ENCODE measurements at regions not wholly inside any gene's neighbourhood (a gene's known extent, or its start where the extent isn't known, plus 50 kb on each side); places are given as distances from the start of the nearest gene placed in this dataset.

- intact Hi-C loops (cut with DNase I): no loop called here
- DNase-seq (ENCODE audit: missing footprints) (no peak), ATAC-seq (no peak)
Observed at GRCh38 chr12:125734137-125734536, 668.9 kb downstream of the AACS start.

GRCh38 chr12:125738211-125738610, 673.0 kb downstream of the AACS start:
- intact Hi-C loops (cut with DNase I): no loop called here
- ATAC-seq: no peak
- no peak for DNase-seq (ENCODE audit: missing footprints)

GRCh38 chr12:125742413-125742812, 677.2 kb downstream of the AACS start:
- DNase-seq (ENCODE audit: missing footprints): no peak
- no peak for ATAC-seq
- intact Hi-C loops (cut with DNase I): no loop called here

- ATAC-seq (no peak), DNase-seq (ENCODE audit: missing footprints) (no peak)
- intact Hi-C loops (cut with DNase I): no loop called here
Observed at GRCh38 chr12:125744201-125744600, 679.0 kb downstream of the AACS start.

- ATAC-seq (no peak), DNase-seq (ENCODE audit: missing footprints) (no peak)
- intact Hi-C loops (cut with DNase I): no loop called here
Observed at GRCh38 chr12:125755512-125755911, 690.3 kb downstream of the AACS start.

GRCh38 chr12:125766091-125766490, 700.9 kb downstream of the AACS start:
- DNase-seq (ENCODE audit: missing footprints) (no peak), ATAC-seq (no peak)
- intact Hi-C loops (cut with DNase I): no loop called here

GRCh38 chr12:125772403-125772802, 707.2 kb downstream of the AACS start:
- no peak for DNase-seq (ENCODE audit: missing footprints)
- ATAC-seq: no peak
- intact Hi-C loops (cut with DNase I): no loop called here

DNA sequence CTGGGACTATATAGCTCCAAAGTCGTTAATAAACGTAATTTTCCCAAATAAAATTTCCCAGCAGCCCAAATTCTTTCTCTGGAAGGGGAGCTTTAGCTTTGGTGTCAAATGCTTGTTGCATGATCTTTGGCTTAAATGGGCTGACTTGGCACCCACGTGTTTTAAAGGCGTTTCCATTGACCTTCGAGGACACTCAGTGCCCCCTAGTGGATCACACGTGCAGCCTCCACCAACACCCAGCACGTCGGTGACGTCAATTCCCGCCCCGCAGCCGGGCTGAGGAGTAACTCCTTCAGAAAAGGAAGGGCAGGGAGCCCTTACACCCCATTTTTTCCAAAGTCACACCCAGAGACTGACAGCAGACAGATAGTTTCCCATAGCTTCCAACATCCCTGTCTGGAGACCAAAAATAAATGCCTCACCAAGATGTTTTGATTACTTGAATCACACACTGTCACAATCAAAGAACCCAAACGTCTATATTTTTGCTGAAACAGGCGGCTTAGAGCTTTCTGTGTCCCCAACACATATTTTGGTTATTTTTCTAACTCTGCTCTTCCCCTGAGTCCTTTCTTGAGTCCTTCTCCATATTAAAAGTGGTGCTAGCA, 707.9 kb downstream of the AACS start:
- DNase-seq (ENCODE audit: missing footprints) (peak; percentile 63), ATAC-seq (no peak)
- intact Hi-C loops (cut with DNase I): no loop called here

DNA sequence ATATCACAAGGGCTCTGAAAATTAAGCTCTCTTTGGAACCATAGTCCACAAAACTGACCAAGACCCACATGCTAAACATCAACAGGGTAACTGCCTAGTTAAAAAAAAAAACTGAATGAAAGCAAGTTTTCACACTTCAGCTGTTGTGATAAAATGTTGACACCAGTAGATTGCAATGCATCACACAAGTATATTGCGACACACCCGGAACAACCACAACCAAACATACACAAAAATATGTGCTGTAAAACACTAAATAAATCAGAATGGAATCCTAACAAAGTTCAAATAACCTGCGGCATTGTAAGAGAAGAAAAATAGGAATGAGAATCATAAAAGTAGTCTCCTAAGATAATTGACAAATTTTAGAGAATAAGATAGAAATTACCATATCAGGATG, 710.3 kb downstream of the AACS start:
- no peak for DNase-seq (ENCODE audit: missing footprints)
- no peak for ATAC-seq
- intact Hi-C loops (cut with DNase I): no loop called here

DNA sequence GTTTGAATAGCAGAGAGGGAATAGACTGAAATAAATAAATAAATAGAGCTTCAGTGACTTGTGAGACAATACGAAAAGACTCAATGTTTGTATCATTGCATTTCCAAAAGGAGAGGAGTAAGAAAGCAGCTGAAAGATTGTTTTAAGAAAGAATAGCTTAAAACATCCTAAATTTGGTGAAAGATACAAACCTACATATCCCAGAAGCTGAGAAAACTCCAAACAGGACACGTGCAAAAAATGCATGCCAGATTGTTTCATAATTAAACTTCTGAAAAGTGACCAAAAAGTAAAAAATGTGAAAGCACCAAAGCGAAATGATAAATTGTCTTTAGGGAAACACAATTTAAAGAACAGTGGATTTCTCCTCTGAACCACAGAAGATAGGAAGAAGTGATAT, 711.0 kb downstream of the AACS start:
- no peak for ATAC-seq
- intact Hi-C loops (cut with DNase I): no loop called here
- no peak for DNase-seq (ENCODE audit: missing footprints)

- ATAC-seq (no peak), DNase-seq (ENCODE audit: missing footprints) (no peak)
- intact Hi-C loops (cut with DNase I): no loop called here
Observed at GRCh38 chr12:125786143-125786542, 720.9 kb downstream of the AACS start.

DNA sequence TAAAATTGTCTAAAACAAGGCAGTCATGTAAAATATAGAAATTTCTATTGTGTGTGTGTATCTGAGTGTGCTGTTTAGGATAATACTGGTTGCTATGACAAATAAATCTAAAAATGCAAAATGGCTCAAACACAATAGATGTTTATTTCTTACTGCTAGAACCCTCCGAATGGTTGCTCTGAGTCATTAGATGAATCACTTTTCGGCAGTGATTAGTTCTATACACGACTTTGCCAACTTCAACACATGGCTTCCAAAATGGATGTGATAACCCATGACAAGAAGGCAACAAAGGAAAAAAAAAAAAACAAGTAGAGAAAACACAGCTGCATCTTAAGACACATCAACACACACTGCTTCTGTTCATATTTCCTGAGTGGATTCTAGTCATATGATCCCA, 729.2 kb downstream of the AACS start:
- ATAC-seq (no peak), DNase-seq (ENCODE audit: missing footprints) (no peak)
- intact Hi-C loops (cut with DNase I): no loop called here

- DNase-seq (ENCODE audit: missing footprints) (no peak), ATAC-seq (no peak)
- intact Hi-C loops (cut with DNase I): no loop called here
Observed at GRCh38 chr12:125797421-125798175, 732.4 kb downstream of the AACS start.

GRCh38 chr12:125804660-125805059, 739.4 kb downstream of the AACS start:
- no peak for ATAC-seq
- intact Hi-C loops (cut with DNase I): no loop called here
- DNase-seq (ENCODE audit: missing footprints): no peak

- intact Hi-C loops (cut with DNase I): no loop called here
- no peak for DNase-seq (ENCODE audit: missing footprints)
Observed at GRCh38 chr12:125824276-125824675, 759.0 kb downstream of the AACS start.

DNA sequence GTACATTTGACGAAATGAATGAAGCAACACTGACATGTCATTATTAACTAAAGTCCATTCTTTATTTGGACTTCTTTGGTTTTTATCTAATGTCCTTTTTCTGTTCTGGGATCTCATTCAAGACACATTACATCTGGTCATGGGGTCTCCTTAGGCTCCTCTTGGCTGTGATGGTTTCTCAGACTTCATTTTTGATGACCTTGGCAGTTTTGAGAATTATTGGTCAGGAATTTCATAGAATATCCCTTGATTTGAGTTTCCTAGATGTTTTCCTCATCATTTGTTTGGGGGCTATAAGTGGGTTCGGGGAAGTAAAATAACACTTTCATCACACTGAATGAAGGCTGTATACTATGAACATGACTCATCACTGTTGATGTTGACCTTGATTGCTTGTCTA, 770.6 kb downstream of the AACS start:
- ATAC-seq: no peak
- no peak for DNase-seq (ENCODE audit: missing footprints)
- intact Hi-C loops (cut with DNase I): no loop called here

More at GRCh38 chr12:125824276-125824675, 759.0 kb downstream of the AACS start:
- ATAC-seq: no peak

- DNase-seq (ENCODE audit: missing footprints) (no peak), ATAC-seq (no peak)
- intact Hi-C loops (cut with DNase I): no loop called here
Observed at GRCh38 chr12:125836647-125837046, 771.4 kb downstream of the AACS start.

GRCh38 chr12:125841332-125841731, 776.1 kb downstream of the AACS start:
- no peak for ATAC-seq
- intact Hi-C loops (cut with DNase I): no loop called here

GRCh38 chr12:125852116-125852515, 786.9 kb downstream of the AACS start:
- intact Hi-C loops (cut with DNase I): no loop called here
- ATAC-seq: no peak
- no peak for DNase-seq (ENCODE audit: missing footprints)

More at GRCh38 chr12:125841332-125841731, 776.1 kb downstream of the AACS start:
- no peak for DNase-seq (ENCODE audit: missing footprints)

DNA sequence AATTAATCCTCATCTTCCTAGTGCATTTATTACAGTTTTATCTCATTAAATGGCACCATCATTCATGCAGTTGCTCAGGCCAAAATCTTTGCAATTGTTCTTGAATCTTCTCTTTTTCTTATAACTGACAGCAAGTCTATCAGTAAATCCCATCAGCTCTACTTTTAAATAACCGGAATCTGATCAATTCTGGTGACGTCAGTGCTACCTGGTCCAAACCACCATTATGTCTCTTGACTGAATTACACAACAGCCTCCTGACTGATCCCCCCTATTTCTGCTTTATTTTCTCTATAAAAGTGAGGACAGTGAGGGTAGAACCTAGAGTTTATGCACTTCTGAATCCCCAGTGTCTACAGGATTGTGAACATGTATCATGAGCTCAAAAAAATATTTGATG, 787.4 kb downstream of the AACS start:
- intact Hi-C loops (cut with DNase I): no loop called here
- no peak for ATAC-seq
- no peak for DNase-seq (ENCODE audit: missing footprints)

- ATAC-seq (no peak), DNase-seq (ENCODE audit: missing footprints) (no peak)
- intact Hi-C loops (cut with DNase I): no loop called here
Observed at GRCh38 chr12:125853670-125854069, 788.4 kb downstream of the AACS start.
